HG03378 (cell line): ENCODE measurements at regions not wholly inside any gene's neighbourhood (a gene's known extent, or its start where the extent isn't known, plus 50 kb on each side); places are given as distances from the start of the nearest gene placed in this dataset.
"Not testable (repeated sequence)": the region's sequence is repeated elsewhere in the genome, so short reads cannot be mapped to it uniquely, and the experiment has no call there.

Source experiments
- ATAC-seq: cut with Tn5 transposase; IDR thresholded peaks from one replicate; pipeline ENCODE4 v1.9.1; 2021; ENCODE audit warnings: mild to moderate bottlenecking, moderate library complexity; ENCODE audit not compliant: unreplicated experiment

DNA sequence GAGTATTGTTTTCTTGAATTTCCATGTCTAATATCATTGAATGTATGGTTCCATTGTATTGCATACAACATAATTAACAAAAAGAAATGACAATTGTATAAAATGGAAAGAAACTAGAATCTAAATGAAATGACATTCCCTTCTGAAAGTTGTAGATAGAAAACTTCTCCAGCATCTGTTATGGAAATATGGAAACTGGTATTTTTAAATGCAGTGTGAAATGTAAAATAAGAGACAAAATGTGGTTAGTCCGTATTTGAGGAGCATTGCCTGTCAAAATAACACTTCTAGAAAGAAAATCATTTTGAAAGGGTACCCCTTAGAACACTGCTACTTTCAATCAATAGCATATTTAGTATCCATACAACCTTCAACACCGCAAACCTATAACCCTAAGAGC, 286.3 kb upstream of the CELF2 start:
- no peak for ATAC-seq

GRCh38 chr10:10734356-10735064, 283.2 kb upstream of the CELF2 start:
- no peak for ATAC-seq

- no peak for ATAC-seq
These were observed 272.4 kb upstream of the CELF2 start for GRCh38 chr10:10745291-10745690.

DNA sequence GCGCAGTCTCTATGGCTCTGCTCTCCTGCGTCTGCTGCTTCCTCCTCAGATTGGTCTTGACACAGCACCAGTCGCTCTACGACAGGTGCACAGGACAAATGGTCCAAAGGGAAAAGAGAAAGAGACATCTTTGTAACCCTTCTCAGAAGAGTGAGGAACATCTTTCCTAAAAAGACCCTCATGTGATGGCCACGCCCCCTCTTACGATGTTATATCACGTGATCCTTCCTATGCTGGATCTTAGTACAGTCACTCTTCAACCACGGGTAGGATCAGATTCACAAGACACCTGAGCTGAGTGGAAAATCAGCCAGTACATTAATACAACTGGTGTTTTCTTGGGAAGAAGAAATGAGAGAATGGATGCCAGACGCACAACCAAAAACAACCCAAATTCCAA, 262.2 kb upstream of the CELF2 start:
- no peak for ATAC-seq

- ATAC-seq: no peak
These were observed 259.4 kb upstream of the CELF2 start for GRCh38 chr10:10758306-10758705.

DNA sequence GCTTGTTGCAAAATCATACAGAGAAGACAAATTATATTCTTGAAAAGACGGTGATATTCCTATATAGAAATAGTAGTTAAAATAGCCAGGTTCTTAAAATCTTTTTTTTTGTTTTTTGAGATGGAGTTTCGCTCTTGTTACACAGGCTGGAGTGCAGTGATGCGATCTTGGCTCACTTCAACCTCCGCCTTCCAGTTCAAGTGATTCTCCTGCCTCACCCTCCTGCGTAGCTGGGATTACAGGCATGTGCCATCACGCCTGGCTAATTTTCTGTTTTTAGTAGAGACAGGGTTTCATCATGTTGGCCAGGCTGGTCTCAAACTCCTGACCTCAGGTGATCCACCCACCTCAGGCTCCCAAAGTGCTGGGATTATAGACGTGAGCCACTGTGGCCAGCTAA, 257.9 kb upstream of the CELF2 start:
- not testable (repeated sequence) for ATAC-seq

GRCh38 chr10:10765017-10765416, 252.7 kb upstream of the CELF2 start:
- ATAC-seq: no peak

- no peak for ATAC-seq
These were observed 245.3 kb upstream of the CELF2 start for GRCh38 chr10:10772411-10772810.

DNA sequence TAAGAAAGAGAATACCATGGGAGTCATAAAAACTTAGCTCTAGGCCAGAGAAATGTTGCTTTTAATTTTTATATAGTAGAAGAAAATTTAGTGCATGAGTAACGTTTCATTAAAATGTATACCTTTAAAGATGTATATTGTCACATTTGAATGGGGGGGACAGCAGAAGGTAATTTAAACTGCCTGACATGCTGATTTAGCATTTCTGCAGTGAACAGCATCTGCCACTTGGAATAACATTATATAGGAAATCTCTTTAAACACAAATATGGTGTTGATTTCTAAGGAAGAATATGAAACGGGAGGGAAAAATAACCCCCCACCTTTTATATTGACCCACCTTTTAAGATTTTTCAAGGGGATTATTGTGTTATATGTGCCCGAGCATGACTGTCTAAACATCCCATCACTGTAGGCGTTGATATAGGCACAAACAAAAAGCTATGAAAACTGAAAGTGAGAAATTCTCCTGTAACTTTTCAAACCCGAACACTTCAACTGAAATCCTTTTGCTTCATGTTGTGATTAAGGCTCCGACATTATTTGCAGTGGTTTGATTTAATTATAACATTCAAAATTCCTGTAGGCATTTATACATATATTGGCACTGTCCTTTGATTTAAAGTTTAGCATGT, 244.7 kb upstream of the CELF2 start:
- ATAC-seq: no peak

DNA sequence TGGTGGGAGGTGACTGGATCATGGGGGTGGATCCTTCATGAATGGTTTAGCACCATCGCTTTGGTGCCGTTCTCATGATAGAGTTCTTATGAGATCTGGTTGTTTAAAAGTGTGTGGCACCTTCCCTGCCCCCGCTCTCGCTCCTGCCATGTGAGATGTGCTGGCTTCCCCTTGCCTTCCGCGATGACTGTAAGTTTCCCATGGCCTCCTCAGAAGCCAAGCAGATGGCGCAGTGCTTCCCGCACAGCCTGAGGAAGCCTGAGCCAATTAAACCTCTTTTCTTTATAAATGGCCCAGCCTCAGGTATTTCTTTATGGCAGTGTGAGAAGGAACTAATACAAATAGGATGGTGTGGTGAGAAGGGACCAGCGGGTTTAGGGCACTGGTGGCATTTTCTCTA, 243.3 kb upstream of the CELF2 start:
- ATAC-seq: no peak

DNA sequence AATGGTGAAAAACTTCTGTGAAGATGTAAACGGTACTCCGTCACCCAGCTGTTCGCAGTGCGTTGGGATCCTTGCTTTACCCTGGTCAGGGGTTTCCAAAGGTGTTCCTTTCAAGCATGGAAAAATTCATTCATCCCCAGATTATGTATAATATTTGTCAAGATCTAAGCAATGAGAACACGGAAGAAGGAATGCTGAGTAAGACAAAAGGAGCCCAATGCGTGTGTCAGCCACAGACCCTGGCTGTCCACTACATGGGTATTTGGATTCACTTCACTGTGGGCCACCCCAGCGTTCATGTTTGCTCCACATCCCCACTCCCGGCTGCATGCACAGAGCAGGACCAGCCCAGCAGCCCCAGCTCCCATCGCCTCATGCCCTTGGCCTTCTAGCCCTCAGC, 241.3 kb upstream of the CELF2 start:
- ATAC-seq: no peak

- ATAC-seq: no peak
These were observed 240.4 kb upstream of the CELF2 start for GRCh38 chr10:10777279-10777678.

GRCh38 chr10:10777723-10778122, 239.9 kb upstream of the CELF2 start:
- ATAC-seq: no peak

DNA sequence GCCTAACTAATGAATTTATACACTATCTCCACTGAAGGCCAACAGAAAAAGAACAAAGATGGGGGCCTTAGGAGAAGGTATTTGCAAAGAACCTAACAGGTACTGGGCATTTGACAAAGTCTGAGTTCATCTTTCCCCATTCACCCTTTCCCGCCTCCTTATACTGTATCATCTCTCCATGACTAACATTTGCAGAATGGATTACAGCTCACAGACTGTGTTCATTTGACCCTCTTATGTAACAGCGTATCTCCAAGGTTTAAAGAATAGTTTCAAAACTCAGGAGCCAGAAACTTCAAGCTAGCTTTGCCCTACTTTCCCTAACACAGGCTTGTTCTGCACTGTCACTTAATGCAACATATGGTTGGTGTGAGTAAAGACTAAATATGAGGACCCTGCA, 238.7 kb upstream of the CELF2 start:
- no peak for ATAC-seq

DNA sequence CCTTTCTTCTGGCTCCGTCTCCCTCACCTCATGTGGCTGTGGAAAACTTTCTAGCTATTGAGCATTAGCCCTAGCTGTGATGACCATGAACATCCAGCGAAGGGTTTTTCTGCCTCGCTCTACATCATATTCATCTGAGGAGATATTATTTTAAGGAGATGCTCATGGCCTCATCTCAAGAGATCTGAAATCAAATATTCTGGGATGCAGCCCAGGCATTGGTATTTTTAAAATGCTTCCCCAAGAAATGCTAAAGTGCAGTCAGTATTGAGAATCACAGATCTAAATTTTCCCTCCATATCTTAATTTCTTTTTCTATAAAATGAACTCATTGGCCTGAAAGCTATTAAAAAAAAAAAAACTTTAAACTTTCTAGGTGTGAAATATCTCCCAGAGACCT, 238.2 kb upstream of the CELF2 start:
- ATAC-seq: no peak

GRCh38 chr10:10780746-10781145, 236.9 kb upstream of the CELF2 start:
- no peak for ATAC-seq

DNA sequence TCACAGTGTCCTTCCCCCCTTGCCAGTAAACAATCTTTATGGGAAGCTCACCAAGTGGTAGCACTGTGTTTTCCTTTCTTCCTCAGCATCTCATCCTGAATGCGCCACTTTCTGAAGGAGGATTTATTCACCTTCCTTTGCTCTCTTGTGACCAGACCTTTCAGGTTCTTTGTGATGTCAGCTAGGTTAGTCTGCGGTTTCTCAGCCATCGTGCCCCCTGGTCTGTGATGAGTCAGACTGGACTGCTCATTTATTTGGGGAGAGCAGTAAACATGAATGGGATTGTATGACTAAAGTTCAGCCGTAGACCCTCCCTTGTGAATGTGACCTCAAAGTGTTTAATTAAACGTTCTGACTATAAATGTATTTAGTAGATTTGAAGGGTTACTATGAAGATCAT, 235.1 kb upstream of the CELF2 start:
- no peak for ATAC-seq

GRCh38 chr10:10785627-10786026, 232.0 kb upstream of the CELF2 start:
- ATAC-seq: no peak

- no peak for ATAC-seq
These were observed 231.3 kb upstream of the CELF2 start for GRCh38 chr10:10786109-10787090.

DNA sequence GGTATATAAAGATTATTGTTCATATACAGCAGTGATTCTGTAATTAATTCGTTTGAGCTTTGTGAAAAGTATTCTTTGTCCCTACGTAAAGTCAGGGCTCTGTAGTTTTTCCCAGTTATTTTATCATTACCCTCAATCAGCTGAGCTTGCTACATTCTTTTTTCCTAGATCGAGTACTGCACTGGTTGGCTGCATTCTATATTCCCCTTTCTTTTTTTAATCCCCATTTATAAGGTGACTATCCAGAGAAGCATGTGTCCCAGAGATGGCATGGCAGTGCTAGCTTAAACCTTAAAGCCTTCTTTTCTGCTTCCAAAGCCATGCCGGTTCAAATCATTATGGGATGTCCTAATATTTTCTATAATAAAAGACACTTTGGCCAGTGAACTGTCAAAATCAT, 230.1 kb upstream of the CELF2 start:
- no peak for ATAC-seq

DNA sequence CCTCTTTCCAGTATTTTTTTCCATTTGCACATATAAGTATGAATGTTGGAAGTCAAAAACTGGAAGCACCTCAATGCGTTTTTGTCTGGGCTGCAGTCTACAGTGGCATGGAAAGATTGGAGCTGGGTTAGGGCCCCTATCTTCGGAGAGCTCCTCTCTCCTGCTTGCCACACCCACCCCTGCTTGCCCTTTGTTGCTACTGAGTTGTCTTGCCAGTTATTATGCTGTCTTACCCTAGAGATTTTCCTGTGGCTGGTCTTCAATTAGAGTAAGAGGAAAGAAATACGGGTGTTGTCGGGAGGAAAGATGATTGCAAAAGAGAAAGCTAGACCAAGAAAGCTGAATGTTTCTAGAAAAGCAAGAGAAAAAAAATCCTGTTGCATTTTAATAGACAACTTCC, 228.9 kb upstream of the CELF2 start:
- no peak for ATAC-seq

DNA sequence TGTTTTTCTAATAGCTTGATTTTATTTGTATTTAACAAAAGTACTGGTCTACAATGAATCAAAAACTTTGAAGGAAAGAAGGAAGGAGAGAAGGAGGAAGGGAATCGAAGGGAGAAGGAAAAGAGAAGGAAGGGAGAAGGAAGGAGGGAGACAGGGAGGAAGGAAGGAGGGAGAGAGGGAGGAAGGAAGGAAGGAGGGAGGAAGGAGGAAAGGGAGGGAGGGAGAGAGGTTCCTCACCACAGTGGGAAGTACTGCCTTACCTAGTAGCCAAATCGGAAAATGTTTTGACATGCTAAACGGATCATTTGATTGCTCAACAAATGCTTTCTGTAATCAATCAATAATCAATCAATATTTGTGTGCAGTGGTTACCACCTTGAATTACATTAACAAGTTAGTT, 225.8 kb upstream of the CELF2 start:
- ATAC-seq: no peak
